HG03196 (cell line): ENCODE measurements at regions not wholly inside any gene's neighbourhood (a gene's known extent, or its start where the extent isn't known, plus 50 kb on each side); places are given as distances from the start of the nearest gene placed in this dataset.
"Not testable (repeated sequence)": the region's sequence is repeated elsewhere in the genome, so short reads cannot be mapped to it uniquely, and the experiment has no call there.

ENCODE experiments used
- ATAC-seq: cut with Tn5 transposase; IDR thresholded peaks from one replicate; pipeline ENCODE4 v1.9.1; 2021; ENCODE audit not compliant: unreplicated experiment

DNA sequence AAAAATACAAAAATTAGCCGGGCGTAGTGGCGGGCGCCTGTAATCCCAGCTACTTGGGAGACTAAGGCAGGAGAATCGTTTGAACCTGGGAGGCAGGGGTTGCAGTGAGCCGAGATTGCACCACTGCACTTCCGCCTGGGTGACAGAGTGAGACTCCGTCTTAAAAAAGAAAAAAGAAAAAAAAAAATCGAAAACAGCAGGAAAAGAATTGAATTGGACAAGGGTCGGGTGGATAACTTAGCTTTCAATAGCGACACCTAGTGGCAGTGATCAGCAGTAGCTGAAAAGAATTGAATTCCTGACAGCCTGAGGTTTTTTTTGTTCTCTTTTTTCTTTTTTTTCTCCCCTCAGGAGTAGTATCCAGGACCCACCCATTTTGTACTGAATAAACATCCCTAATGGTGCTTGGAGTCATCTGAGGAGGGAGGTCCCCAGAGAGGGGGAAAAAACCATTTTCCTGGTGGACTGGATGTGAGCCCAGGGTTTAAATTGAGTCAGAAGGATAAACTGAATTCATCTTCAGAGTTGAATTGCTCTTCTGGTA, 55.1 kb downstream of the CYCS start:
- no peak for ATAC-seq

DNA sequence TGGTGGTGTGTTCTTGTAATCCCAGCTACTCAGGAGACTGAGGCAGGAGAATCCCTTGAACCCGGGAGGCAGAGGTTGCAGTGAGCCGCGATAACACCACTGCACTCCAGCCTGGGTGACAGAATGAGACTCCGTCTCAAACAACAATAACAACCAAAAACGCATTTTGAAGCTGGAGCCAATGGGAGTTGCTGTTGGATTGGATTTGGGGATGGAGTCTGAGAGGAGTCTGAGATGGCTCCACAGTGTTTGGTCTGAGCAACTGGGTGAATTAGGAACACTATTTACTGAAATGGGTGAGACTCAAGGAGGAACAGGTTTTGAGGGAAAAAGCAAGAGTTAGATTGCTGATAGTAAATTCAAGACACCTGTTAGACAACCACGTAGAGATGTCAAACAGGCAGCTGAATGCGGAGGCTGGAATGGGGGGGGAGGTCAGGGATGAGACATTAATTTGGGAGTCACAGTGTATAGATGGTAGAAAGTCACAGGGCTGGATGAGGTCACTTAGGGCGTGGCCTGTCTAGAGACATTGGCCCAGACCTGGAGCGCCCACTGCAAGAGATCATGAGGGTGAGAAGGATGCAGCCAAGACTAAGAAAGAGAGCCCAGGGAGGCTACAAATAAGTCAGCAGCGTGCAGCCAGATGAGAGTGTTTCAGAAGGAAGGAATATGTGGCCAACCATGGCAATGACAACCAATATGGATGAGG, 56.4 kb downstream of the CYCS start:
- no peak for ATAC-seq

GRCh38 chr7:25067726-25068501, 57.1 kb downstream of the CYCS start:
- no peak for ATAC-seq

DNA sequence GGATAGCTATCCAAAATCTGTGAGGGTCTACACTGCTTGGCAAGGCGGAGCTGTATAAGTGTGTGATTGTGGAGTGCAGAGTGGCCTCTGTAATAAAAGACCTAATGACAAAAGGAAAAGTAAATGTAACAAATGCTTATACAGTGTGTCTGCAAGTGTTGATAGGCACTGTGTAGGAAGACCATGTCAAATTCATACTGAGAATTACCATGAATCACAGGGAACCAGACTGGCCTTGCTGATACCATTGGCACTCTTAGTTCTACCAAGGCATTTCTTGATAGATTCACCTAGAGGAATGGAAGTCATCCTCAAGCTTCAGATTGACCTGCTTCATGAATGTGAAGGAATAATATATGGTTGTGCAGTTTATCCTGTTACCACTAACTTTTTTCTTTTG, 58.8 kb downstream of the CYCS start:
- ATAC-seq: no peak

- ATAC-seq: no peak
Measured at GRCh38 chr7:25062380-25062779, 62.7 kb downstream of the CYCS start.

GRCh38 chr7:25060487-25061055, 64.5 kb downstream of the CYCS start:
- ATAC-seq: no peak

- no peak for ATAC-seq
Measured at GRCh38 chr7:25059576-25059975, 65.5 kb downstream of the CYCS start.

- no peak for ATAC-seq
Measured at GRCh38 chr7:25056368-25056767, 68.7 kb downstream of the CYCS start.

DNA sequence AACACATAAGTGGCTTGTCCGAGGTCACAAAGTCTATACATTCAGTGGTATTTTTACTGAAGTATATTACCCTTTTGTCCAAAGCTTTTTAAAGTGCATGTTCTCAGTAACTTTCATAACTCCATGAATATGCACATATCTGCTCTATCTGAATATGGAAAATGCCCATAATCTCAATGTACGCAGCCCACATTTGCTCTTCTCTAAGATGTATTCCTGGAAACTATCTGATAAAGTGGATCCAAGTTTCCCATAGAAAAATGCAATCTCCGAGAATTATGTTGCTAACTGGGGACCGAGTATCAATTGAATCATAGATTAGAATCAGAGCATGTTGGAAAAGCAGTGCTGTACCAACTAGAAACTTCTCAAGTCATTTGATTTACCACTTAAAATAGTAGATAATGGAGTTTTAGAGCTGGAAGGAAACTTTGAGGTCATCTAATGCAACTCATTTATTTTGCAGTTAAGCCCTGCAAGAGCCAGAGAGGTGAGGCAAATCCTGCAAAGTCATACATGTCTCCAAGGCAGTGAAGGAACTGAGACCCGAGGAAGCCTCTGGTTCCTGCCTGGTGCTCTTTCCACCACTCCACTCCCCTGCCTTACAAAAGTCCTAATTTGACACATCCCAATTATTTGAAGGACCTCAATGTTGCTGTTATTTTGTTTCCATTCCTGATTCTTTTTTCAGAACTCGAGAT, 69.4 kb downstream of the CYCS start:
- no peak for ATAC-seq

GRCh38 chr7:25054819-25055519, 70.1 kb downstream of the CYCS start:
- no peak for ATAC-seq

DNA sequence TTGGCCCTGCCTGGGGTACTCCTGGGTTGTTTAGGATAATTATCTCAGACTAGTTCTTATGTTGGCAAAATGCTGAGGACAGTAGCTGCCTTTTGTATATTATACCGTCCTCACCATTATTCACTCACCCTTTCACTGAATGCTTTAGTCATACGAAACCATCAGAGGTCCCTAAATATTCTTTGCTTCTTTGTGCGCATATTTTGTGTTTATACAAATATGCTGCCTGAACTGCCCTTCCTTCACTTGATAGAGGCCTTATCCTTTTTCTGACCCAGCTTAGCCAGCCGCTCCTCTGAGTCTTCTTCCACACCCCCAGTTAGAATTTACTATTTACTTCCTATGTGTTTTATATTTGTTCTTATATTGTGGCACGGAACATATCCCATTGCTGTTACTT, 70.2 kb upstream of the OSBPL3 start:
- ATAC-seq: no peak

GRCh38 chr7:25048444-25048834, 68.5 kb upstream of the OSBPL3 start:
- ATAC-seq: no peak

DNA sequence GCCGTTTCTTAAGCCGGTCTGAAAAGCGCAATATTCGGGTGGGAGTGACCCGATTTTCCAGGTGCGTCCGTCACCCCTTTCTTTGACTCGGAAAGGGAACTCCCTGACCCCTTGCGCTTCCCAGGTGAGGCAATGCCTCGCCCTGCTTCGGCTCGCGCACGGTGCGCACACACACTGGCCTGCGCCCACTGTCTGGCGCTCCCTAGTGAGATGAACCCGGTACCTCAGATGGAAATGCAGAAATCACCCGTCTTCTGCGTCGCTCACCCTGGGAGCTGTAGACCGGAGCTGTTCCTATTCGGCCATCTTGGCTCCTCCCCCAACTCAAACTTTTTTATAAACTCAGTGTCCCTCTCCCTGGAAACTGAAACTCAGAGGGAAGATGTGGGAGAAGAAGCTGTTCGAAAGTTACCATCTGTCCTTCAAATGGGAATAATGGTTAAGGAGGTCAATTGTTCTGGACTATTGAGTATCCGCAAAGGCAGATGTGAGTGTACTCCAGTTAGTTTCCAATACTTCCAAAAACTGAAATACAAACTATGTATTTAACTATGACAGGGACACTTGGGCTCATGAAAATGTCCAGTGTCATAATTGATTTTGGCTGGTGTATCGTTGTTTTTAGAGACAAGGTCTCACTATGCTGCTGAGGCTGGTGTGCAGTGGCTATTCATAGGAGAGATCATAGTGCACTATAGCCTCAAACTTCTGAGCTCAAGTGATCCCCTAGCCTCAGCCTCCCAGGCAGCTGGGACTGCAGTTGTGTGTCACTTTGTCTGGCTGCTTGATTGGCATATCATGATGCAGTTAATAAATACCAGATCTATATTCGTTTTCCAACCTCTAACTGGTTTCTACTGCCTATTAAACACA, 67.8 kb upstream of the OSBPL3 start:
- ATAC-seq: not testable (repeated sequence)

GRCh38 chr7:25037325-25037724, 57.3 kb upstream of the OSBPL3 start:
- ATAC-seq: no peak

DNA sequence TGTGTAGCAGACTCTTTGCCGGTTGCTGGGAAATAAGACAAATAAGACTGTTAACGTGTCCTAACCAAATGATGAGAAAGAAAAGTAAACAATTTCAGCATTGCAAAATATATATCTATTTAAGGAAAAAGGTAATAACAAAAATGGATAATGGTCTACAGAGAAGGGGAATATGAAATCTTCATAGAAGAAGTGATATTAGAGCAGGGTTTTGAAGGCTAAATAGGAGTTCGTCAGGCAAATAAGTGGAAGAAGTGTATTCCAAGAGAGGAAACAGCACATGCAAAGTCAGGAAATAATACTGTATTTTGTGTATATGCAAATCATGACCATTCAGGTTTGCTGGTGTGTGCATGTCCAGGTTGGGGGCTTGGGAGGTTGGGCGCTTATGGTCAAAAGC, 55.3 kb upstream of the OSBPL3 start:
- no peak for ATAC-seq

GRCh38 chr7:25034136-25034535, 54.2 kb upstream of the OSBPL3 start:
- no peak for ATAC-seq

- no peak for ATAC-seq
Measured at GRCh38 chr7:25032774-25033743, 53.1 kb upstream of the OSBPL3 start.

DNA sequence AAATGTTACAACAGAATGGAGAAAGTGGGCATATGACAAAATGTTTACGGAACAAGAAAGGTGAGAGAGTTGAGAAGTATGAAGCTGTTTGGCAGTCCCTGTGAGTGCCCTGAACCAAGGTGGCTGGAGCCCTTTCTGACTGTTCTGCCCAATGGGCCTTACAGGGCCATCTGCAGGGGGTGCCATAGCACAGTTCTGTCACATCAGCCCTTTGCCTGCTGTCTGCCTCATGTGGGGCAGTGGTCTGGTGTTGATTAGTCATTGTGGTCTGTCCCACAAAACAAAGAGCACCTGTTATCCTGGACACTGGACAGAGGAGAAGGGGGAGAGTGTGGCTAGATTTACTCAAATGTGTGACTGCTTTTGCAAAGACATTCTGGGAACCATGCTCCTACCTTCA, 51.5 kb upstream of the OSBPL3 start:
- peak; percentile 45 for ATAC-seq

DNA sequence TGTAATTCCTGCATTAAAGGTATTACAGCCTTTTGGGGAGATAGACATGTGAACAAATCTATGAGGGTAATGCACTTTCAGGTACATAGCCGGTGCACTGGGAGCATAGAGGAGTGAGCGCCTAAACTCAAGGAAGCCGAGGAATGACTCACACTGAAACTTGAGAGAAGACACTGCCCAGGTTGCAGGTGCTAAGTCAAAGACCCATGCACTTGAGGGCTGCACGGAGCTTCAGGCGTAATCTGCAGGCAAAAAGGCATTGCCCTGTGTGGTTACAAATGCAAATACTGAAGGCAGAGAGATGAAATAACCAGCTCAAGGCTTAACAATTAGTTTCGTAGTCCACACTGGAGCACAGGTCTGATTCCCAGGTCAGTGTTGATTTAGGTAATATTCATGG, 51.0 kb upstream of the OSBPL3 start:
- peak; percentile 83 for ATAC-seq
